PC-9 (cell line): ENCODE measurements at regions not wholly inside any gene's neighbourhood (a gene's known extent, or its start where the extent isn't known, plus 50 kb on each side); places are given as distances from the start of the nearest gene placed in this dataset.

Experiments
- BruUV-seq: library from RNA; stranded (reverse); fragments of 400-500 nt; replicated peaks from 2 replicates; lab custom pipeline; 2021; lab: Mats Ljungman, UMichigan
- CTCF ChIA-PET: fragments of 300-600 bp; sonication (Branson Sonifier 250); formaldehyde crosslinking; loops from one replicate; lab custom pipeline; 2022; ENCODE audit warnings: antibody characterized with exemption; lab: Charles Lee
- POLR2A ChIA-PET: fragments of 300-600 bp; sonication (Branson Sonifier 250); formaldehyde crosslinking; loops from one replicate; lab custom pipeline; 2022; ENCODE audit warnings: antibody characterized with exemption; ENCODE audit not compliant: unreplicated experiment; lab: Charles Lee
- DNase-seq, 2 experiments: peaks; one replicate each; pipeline versions ENCODE4 v3.0.0 to v3.0.0-alpha.2; 2015 to 2022; ENCODE audit warnings: mixed read lengths in 1 of 2
- H2AFZ ChIP-seq: fragments of 200-600 bp; sonication (generic); 2 replicates; pipeline ENCODE4 v1.8.1; 2017; ENCODE audit warnings: antibody characterized with exemption
- H3F3A ChIP-seq: fragments of 200-600 bp; sonication (generic); 2 replicates; pipeline ENCODE4 v1.8.1; 2017; ENCODE audit warnings: antibody characterized with exemption, mild to moderate bottlenecking, low read depth; ENCODE audit not compliant: insufficient read depth
- H3K27ac ChIP-seq: fragments of 200-600 bp; sonication (generic); 2 replicates; pipeline ENCODE4 v1.6.1; 2016; ENCODE audit warnings: mixed run types
- H3K27me3 ChIP-seq: fragments of 200-600 bp; sonication (generic); 2 replicates; pipeline ENCODE4 v1.6.1; 2016; ENCODE audit warnings: low read depth, mixed run types; ENCODE audit not compliant: insufficient read depth
- H3K36me3 ChIP-seq: fragments of 200-600 bp; sonication (generic); 2 replicates; pipeline ENCODE4 v1.6.1; 2016; ENCODE audit warnings: low read depth, mixed run types
- H3K4me1 ChIP-seq: fragments of 200-600 bp; sonication (generic); replicated peaks from 2 replicates; pipeline ENCODE4 v1.6.1; 2016; ENCODE audit warnings: mixed run types; ENCODE audit not compliant: insufficient read depth
- H3K4me2 ChIP-seq: fragments of 200-600 bp; sonication (generic); 2 replicates; pipeline ENCODE4 v1.6.1; 2017; ENCODE audit warnings: mixed run types
- H3K4me3 ChIP-seq: fragments of 200-600 bp; sonication (generic); 2 replicates; pipeline ENCODE4 v1.6.1; 2016; ENCODE audit warnings: mixed run types
- H3K79me2 ChIP-seq: fragments of 200-600 bp; sonication (generic); 2 replicates; pipeline ENCODE4 v1.6.1; 2017; ENCODE audit warnings: low read depth, mixed run types
- H3K9me2 ChIP-seq: fragments of 200-600 bp; sonication (generic); 2 replicates; pipeline ENCODE4 v1.8.1; 2017; ENCODE audit warnings: mild to moderate bottlenecking; ENCODE audit not compliant: insufficient read depth
- H3K9me3 ChIP-seq: fragments of 200-600 bp; sonication (generic); 2 replicates; pipeline ENCODE4 v1.8.1; 2016; ENCODE audit warnings: low read depth; ENCODE audit not compliant: insufficient read depth
- H4K20me1 ChIP-seq: fragments of 200-600 bp; sonication (generic); 2 replicates; pipeline ENCODE4 v1.8.1; 2017; ENCODE audit not compliant: insufficient read depth
- CTCF ChIP-seq: fragments of 200-600 bp; sonication (generic); conservative IDR thresholded peaks from 2 replicates; pipeline ENCODE4 v1.6.1; 2017; ENCODE audit warnings: mixed run types, antibody characterized with exemption, mild to moderate bottlenecking, moderate library complexity
- EZH2 ChIP-seq: fragments of 200-600 bp; sonication (generic); IDR thresholded peaks from 2 replicates; pipeline ENCODE4 v1.8.0; 2017; ENCODE audit warnings: antibody characterized with exemption, low read depth
- intact Hi-C: fragments of 100-400 bp; cut with micrococcal nuclease; formaldehyde crosslinking; loops from one replicate; pipeline ENCODE4 v1.10.0; 2022; ENCODE audit not compliant: unreplicated experiment

- Histone ChIP-seq H3K4me2 (no peak overlapping the region), H3F3A (no peaks in the 10 kb centered on the region), H3K4me1 (peaks cover 16% of the 10 kb centered on the region), H3K9me3 (no peaks in the 10 kb centered on the region), H3K27ac (no peak overlapping the region), H3K36me3 (no peaks in the 10 kb centered on the region), H3K79me2 (no peaks in the 10 kb centered on the region), H3K9me2 (no peaks in the 10 kb centered on the region), H3K27me3 (no peaks in the 10 kb centered on the region), H2AFZ (no peak overlapping the region), H3K4me3 (no peak overlapping the region), H4K20me1 (no peaks in the 10 kb centered on the region)
- intact Hi-C loops = loop anchor here (5.0 to 10.0 kb wide), 3 partner anchors 163 to 263 kb away; partner anchors contain the start of genes NR2F1 and NR2F1-AS1
- ChIA-PET POLR2A (no interaction called here), CTCF (interaction anchor here (0.6 kb wide), 1 partner anchor 14 kb away, joined by 3 read pairs; no protein-coding TSS in a partner anchor)
- no TSS peak for BruUV-seq
- TF ChIP-seq EZH2 (no peak), CTCF (no peak)
- no peak for DNase-seq
These were observed 225.3 kb downstream of the NR2F1-AS1 start for GRCh38 chr5:93355691-93356090.

GRCh38 chr5:93352186-93352585 is 228.8 kb downstream of the NR2F1-AS1 start:
- no peak overlapping the region for H3K27ac ChIP-seq
- peaks cover 4% of the 10 kb centered on the region; the same call in 1 of the 2 replicates for H3F3A ChIP-seq
- H3K9me3 ChIP-seq = no peaks in the 10 kb centered on the region
- no peak overlapping the region for H3K4me3 ChIP-seq
- no peaks in the 10 kb centered on the region for H4K20me1 ChIP-seq
- H3K27me3 ChIP-seq = no peaks in the 10 kb centered on the region
- ChIA-PET POLR2A (no interaction called here), CTCF (no interaction called here)
- TF ChIP-seq EZH2 = no peak
- TF ChIP-seq CTCF = no peak
- no peak overlapping the region for H2AFZ ChIP-seq
- H3K4me1 ChIP-seq = peaks cover 7% of the 10 kb centered on the region; the same call in 1 of the 2 replicates
- no peaks in the 10 kb centered on the region for H3K79me2 ChIP-seq
- H3K36me3 ChIP-seq = no peaks in the 10 kb centered on the region
- no peaks in the 10 kb centered on the region for H3K9me2 ChIP-seq
- intact Hi-C loops = loop anchor here (10.0 kb wide), 1 partner anchor 233 kb away; the partner anchor contains the start of genes NR2F1 and NR2F1-AS1
- DNase-seq = no peak
- BruUV-seq = no TSS peak
- H3K4me2 ChIP-seq = no peak overlapping the region

GRCh38 chr5:93349613-93350012 is 231.4 kb downstream of the NR2F1-AS1 start:
- intact Hi-C loops = loop anchor here (10.0 kb wide), 1 partner anchor 235 kb away; the partner anchor contains the start of genes NR2F1 and NR2F1-AS1
- Histone ChIP-seq H4K20me1 (no peaks in the 10 kb centered on the region), H3K27me3 (no peaks in the 10 kb centered on the region), H3K27ac (0 out of 2 replicates have a peak overlapping the region, but pooled peaks have one; percentile 3), H2AFZ (no peak overlapping the region), H3K4me1 (peaks cover 7% of the 10 kb centered on the region; the same call in 1 of the 2 replicates), H3K4me2 (no peak overlapping the region), H3K36me3 (no peaks in the 10 kb centered on the region), H3K9me3 (no peaks in the 10 kb centered on the region), H3K79me2 (no peaks in the 10 kb centered on the region), H3K4me3 (no peak overlapping the region), H3F3A (peaks cover 4% of the 10 kb centered on the region; the same call in 1 of the 2 replicates), H3K9me2 (no peaks in the 10 kb centered on the region)
- POLR2A ChIA-PET = no interaction called here
- BruUV-seq = no TSS peak
- CTCF ChIA-PET = no interaction called here
- peak in 1 of 2 experiments; percentile 53 for DNase-seq
- TF ChIP-seq CTCF (no peak), EZH2 (no peak)
